HG03354 (cell line): ENCODE measurements at regions not wholly inside any gene's neighbourhood (a gene's known extent, or its start where the extent isn't known, plus 50 kb on each side); places are given as distances from the start of the nearest gene placed in this dataset.
"Not testable (repeated sequence)": the region's sequence is repeated elsewhere in the genome, so short reads cannot be mapped to it uniquely, and the experiment has no call there.

ENCODE experiments used
- ATAC-seq: cut with Tn5 transposase; IDR thresholded peaks from one replicate; pipeline ENCODE4 v1.9.1; 2021; ENCODE audit warnings: mild to moderate bottlenecking; ENCODE audit not compliant: unreplicated experiment, poor library complexity, severe bottlenecking

DNA sequence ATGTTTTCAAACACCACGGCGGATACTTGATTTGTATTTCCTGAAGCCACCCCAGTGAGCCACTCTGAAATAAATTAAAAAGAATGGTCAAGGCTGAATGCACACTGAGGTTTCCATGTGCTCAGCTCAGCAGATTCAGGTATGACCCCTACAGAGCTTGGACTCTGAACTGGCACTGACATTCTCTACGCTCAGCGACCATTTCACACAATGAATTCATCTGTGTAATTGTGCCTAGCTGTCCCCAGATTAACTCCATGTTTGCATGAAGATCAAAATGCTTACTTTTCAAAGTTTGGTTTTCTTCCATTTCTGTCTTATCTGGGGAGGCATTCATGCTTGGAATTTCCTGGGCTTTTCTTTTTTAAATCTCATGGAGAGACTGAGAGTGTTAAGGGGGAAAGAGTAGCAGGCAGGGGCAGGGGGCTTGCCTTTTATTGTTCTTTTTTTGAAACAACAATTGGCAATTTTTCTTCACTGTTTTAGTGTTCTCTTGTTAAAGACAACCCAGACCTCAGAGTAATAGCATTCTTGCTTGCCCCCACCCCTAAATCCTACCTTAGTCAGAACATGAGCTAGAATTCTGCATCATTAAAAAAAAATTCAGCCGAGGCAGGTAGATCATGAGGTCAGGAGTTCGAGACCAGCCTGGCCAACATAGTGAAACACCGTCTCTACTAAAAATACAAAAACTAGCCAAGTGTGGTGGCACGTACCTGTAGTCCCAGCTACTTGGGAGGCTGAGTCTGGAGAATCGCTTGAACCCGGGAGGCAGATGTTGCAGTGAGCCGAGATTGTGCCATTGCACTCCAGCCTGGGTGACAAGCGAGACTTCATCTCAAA lies 85.5 kb upstream of the HNF1B start:
- ATAC-seq = peak; percentile 49

DNA sequence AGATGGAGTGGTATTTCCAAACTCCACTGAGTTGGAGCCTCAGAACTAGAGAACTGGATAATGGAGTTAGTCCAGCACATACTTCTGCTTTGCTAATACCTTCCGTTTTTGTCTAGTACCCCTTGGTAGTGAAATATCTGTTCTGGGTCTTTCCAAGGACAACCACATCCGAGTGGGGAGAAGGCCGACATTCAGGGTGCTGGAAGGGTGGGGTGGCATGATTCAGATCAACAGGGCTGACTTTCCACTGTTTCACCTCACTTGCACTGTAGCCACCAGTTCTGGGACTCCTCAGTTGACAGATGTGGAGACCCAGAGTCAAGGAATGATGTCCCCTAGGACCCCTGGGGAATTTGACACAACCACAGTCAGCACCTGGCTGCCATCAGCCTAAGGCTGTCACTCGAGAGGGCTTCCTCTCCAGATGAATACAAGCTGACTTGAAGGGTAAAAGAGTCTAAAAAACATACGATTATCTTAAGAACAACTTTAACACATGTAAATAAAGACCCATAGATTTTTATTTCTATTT lies 84.8 kb upstream of the HNF1B start:
- ATAC-seq = peak; percentile 59

DNA sequence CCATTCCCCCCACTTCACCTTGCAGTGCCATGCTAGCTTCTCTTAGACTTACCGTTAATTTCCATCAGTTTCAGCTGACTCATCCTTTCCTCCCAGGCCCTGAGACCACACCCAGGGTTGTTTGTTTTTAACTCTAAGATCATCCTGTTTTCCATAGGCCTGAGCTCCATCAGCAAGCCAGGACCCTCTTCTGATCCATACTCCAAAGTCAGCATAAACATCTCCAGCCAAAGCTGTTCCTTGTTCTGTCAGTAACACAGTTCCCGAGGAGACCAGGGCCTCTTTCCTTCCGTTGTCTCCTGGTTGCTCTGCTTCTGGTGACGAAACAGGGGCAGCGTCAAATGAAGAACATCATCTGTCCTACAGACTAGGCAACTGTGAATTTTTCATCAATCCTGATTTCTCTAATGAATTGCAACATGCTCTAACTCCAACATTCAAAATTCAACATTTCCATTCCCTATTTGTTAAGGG lies 83.8 kb upstream of the HNF1B start:
- no peak for ATAC-seq

DNA sequence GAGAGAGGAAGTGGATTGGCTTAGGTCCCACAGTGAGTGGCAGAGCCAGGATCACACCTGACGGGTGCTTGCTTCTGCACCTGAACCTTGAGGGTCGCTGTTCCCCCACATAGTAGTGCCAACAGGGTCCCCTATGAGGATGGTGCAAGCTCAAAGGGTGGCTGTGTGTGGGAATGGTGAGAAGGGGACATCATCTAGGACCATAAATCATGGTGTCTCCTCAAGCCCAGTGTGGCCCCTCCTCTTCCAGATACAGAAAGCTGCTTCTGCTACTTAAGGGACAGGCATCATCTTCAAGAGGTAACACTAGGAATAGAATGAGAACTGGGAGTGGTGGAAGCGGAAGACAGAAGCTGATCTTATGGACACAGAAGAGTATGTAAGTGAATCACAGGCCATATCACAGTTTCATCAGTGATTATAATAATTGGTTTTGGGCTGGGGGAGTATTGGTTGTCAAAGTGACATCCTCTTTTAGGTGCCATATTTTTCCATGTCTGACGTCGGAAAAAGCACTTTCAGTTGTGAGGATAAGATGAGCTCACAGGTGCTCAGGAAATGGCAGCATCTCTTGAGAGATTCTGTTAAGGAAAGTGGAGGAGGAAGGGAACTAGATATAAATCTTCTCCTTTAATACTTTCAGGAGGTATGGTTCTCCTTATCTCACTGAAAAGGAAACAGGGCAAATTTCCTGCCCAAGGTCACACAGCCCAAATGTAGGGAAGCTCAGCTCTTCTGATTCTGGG lies 83.2 kb upstream of the HNF1B start:
- no peak for ATAC-seq

DNA sequence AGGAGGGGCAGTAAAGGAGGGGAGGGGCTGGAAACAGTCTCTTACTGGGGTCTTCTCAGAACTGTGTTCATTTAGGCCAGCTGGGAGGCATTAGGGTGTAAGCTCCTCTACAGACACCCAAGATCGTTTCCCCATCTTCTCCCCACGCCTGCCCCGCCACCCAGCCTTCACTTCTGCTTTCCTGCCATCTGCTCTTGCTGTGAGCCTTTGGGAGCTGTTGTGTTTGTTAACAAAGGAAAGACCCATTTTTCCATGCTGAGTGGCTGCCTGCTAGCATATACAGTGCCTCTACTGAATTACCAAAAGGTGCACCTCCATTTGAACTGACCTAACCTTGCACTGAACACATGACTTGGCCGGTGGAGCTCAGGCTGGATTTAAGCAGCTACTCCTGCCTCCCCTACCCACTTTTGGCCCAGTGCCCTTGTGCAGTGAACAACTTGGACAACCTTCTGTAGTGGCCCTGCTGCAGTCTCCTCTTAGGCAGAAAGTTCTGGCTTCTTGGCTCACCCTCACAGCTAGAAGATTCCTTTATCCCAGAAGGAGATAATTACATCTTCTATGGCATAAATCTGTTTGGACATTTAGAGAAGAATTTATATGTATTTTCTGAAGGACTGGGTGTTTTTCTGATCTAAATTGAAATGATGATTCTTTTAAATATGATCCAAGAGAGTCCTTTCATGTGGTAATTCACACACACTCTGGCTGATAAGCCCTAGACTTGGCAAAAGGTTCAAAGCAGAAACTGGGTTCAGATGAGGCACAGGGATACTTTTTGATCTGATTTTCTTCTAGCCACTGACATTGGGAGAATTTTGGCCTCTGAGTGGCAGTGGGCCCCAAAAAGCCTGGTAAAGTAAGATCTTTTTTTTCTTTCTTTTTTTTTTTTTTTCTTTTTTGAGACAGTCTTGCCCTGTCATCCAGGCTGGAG lies 81.9 kb upstream of the HNF1B start:
- no peak for ATAC-seq

DNA sequence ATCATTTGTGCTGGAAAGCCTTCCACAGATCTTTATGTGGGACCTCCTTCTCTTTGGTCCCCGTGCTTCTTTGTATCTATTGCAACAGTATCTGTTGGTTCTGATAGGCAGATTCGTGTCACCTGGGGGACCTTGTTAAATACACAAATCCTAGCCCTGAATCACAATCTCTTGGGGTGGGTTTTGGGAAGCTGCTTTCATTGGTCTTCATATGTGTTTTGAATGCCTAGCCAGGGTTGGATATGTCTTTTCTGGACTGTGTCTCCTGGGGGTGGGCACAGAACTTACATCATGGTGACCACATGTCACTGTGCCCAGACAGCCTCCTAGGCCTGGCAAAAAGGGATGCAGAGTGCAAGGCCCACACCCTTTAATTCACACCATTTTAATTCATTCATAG lies 81.0 kb upstream of the HNF1B start:
- no peak for ATAC-seq

DNA sequence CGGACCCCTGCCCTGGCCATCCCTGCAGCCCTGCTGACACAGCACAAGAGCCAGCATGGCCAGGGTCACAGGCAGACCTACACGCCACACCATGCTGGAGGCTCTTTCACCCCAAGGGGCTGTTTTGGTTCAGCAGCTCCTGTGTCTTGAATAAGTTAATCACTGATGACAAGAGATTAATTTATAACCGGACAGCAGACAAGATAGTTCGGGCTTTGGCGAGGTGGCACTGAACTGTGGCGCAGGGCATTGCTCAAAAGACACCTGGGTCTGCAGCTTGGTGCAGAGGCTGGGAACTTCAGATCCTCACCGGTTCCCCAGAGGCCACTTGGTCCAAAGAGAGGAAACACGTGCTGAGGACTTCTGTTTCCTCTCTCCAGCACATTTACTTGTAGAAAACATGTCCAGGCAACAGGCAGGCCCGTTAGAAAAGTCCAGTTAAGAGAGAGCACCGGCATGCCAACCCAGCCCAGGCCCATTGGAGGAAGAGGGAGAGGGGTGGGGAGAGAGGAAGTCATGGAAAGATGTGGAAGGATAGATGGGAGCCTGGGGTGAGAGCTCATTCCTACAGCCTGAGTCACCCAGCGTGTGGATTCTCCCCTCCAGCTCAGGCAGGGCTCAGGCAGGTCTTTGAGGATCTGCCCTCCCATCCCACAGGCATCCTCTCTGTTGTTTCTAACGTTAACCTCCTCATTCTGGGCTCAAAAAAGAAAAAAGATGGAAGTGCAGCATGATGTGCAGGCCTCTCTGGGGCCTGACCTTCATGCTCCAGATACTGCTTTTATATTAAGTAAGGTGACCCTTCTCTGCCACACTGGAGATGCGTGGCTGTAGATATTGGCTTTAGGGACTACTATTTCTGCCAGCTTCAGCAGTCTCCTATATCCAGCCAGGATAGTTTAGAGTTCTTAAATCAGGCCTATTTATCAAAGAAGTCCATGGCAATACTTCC lies 80.0 kb upstream of the HNF1B start:
- ATAC-seq = peak; percentile 63

DNA sequence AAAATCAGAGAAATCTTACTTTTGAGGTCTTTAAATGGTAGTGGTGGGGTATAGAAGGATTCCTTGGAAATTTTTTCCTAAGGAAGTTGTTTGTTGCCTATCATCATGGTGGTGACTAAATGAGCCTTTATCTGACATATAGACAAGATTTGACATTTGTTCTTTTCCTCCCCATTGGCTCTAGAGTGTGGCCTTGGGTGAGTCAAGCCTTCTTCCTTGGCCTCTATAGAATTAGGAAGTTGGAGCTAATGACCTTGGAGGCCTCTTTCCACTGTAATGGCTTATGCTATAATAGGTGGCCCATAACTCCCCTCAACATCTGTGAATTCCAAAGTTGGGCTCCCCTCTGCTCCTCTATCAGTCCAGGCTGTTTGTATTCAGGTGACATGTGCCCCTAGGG lies 79.1 kb upstream of the HNF1B start:
- ATAC-seq = peak; percentile 8

DNA sequence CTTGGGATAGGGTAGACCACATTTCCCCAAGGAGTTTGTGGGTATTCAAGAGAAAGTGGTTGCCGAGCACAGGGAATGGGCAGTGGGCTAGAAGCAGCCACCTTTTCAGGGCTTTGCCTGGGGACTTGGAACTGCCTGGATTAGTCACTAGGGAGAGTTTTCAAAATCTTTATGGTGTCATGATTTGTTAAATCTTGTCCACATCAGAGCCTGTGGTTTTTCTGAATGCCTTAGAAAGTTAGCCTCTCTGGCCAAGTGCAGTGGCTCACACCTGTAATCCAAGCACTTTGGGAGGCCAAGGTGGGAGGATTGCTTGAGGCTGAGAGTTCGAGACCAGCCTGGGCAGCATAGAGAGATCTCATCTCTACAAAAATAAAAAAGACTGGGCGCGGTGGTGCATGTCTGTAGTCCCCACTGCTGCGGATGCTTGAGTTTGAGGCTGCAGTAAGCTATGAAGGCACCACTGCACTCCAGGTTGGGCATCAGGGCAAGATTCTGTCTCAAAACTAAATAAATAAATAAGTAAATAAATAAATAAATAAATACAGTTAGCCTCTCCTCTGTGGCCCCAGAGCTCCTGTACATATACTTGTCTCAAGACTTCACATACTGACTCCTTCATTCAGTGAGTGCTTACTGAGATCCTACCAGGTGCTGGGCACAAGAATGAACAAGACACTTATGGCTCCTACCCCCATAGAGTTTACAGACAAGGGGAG lies 76.3 kb upstream of the HNF1B start:
- no peak for ATAC-seq

DNA sequence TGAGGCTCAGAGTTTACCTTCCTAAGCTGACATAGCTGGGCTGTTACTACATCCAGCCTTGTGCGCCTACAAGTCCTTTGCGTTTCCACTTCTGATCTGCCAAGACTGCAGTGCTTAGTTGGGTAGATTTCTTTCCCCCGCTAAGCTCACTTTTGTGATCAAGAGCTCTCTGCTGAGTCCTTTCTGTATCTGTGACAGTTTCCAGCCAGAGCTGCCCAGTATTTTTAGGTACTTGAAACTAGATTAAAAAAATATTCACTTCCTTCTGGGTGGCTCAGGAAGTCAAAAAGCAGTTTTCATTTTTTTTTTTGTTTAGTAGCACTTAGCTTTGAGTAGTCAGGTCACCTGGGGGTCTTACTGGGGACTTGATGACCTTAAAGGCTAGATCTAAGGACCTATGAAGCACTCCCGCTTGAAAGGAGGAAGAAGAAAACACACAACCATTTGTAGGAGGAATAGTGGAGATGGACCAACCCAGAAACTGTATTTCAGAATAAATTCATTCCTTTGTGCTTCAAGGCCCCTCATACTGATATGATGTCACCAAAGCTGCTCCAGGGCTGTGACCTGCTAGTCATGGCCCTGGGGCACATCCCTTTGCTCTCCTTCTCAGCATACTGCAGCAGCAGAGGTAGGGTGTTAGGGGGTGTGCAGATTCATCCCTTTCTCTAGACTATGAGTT lies 75.6 kb upstream of the HNF1B start:
- peak; percentile 49 for ATAC-seq

DNA sequence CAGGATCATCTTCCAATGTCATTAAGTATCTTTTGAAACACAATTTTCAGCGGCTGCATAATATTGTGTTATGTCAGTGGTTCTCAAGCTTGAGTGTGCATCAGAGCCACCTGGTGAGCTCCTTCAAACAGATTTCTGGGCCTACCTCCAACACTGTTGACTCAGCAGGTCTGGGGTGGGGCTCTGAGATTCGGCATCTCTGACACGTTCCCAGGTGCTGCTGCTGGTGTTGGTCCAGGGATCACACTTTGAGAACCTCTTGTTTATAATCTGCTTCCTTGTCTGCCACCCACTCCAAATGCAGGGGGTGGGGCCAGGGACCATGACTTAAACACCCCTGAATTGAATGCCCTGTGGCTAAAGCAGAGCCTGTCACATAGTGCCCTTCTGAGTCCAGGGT lies 73.8 kb upstream of the HNF1B start:
- ATAC-seq = no peak

DNA sequence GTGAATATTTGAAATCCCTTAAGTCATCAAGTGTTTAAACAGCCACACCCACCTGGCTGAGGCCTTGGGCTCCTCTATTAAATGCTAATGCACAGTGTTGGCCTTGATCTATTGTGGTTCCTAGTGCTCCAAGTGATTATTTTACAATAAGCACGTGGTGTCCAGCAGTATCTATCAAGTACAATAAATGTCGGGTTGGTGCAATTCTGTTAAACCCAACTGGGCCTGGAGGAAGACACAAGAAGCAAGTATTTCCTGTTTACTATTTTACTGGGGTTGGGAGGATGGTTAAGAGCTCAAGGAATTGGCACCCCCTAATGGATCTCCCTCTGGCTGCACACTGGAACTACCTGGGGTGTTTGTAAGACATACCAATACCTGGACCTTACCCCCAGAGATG lies 72.1 kb upstream of the HNF1B start:
- no peak for ATAC-seq

DNA sequence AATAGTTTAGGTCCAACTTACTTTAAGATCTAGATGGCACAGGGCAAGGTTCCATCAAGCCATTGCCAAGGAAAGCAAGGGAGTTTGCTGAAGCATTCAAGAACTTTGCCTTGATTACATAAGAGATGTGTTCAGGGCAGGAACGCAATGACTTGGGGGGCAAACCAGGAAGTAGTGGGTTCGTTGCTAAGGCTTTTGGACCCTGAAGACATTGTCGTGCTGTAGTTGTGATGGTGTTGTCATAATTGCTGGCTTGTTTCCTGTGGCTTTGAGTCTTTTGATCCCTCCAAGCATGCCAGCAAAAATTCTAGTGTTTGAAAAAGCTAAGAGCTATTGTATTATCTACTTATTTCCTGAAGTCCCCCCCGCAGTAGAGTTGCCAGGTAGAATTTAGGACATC lies 70.7 kb upstream of the HNF1B start:
- ATAC-seq = no peak

DNA sequence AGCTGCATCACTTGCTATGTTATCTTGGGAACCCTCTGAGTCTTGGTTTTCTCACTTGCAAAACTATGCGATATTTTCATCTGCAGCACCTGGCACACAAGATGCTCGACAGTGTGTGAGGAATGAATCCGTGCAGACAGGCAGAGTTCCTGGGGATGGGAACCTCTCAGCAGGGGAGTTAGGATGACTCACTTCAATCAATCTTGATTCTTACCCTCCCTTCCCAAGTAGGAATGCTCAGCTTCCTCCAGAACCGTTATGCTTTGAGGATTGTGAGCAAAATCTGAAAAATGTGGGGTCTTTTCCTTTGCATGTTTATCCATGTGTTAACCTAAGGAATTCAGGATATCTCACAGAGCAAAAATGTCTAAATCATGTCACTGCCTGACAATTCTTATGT lies 68.9 kb upstream of the HNF1B start:
- no peak for ATAC-seq

DNA sequence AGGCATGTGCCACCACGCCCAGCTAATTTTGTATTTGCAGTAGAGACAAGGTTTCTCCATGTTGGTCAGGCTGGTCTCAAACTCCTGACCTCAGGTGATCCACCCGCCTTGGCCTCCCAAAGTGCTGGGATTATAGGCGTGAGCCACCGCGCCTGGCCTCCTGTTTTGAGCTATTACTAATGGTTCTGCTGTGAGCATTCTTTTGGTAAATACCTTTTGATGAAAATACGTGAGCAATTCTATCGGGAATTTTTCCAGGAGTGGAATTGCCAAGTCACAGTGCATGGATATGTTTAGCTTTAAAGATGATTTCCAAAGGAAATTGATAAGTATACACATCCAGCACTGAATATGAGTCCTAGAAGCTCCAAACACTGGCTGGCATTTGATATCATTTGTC lies 64.0 kb upstream of the HNF1B start:
- ATAC-seq = not testable (repeated sequence)

DNA sequence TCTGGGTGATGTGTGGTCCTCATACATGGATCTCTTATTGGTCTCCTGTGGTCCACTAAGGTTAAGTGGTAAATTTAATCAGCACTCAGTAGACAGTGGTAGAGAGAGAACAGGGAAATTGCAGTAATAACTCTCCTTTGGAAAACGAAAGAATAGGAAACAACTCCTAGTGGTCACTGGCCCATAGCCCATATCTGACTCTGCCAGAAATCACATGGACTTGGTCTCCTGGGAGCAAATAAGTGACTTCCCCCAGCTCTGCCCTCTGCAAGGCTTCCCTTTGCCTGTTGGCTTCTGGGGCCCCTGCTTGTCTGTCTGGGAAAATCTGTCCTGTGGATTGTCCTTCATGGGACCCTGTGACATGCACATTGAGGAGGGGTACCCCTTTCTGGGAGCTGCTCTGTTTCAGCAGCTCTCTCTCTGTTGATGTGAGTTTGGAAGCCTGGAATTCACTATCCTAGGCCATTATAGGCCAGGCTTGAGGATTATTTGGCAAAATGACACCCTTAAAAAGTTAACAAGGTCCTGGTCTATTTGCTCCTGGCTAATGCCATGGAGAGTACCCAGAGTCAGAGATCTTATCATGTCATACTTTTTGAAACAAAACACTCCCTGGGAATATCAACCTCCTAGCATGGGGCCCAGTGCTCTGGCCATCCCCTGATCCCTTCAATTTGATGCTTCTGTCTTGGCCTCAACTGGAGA lies 58.0 kb upstream of the HNF1B start:
- ATAC-seq = no peak

DNA sequence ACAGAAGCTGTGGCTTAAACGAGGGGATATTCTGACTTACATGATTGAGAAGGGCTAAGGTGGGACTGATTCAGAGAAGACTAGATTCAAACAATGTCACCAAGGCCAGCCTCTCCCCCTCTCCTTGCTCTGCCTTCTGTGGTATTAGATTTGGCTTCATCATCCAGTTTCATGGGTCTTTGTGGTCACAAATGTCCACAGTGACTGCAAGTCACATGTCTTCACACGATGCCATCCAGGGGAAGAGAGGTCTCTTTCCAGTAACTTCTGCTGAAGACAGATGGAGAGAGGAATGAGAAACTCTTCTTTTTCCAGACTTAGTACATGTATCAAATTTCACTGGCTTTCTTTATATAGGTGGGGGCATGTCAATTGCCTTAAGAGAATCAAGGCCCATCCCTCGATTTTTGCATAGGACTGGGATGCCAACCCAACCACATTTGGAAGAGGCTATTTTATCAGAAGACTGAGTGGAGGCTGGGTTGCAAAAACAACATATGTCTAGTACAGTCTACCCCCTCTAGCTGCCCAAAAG lies 57.3 kb upstream of the HNF1B start:
- ATAC-seq = no peak
